Body of pancreas (tissue), 4 donors: ENCODE measurements at regions not wholly inside any gene's neighbourhood (a gene's known extent, or its start where the extent isn't known, plus 50 kb on each side); places are given as distances from the start of the nearest gene placed in this dataset.
"Not testable (repeated sequence)": the region's sequence is repeated elsewhere in the genome, so short reads cannot be mapped to it uniquely, and the experiment has no call there.

Experiments
- ATAC-seq: fragments of 150-250 bp; one replicate; pipeline ENCODE4 v1.9.1; 2016
- DNase-seq, 4 donors: peaks; one replicate each; pipeline ENCODE4 v3.0.0-alpha.2; 2019
- H3K27ac ChIP-seq, 4 donors: fragments of 200-600 bp; sonication (generic); 1 replicate in 3 of 4; 2 replicates in 1 of 4; pipeline versions ENCODE4 v1.5.1 to v1.6.1; 2016 to 2019; ENCODE audit warnings: mild to moderate bottlenecking in 1 of 4, mixed read lengths in 1 of 4, moderate library complexity in 1 of 4
- H3K27me3 ChIP-seq, 2 donors: fragments of 200-600 bp; sonication (generic); one replicate each; pipeline ENCODE4 v1.6.0; 2016; ENCODE audit warnings: mild to moderate bottlenecking in 1 of 2
- H3K36me3 ChIP-seq, 2 donors: fragments of 200-600 bp; sonication (generic); replicated peaks in 1 of 2; 2 replicates each; pipeline ENCODE4 v1.5.1; 2016; ENCODE audit warnings: low read depth in 2 of 2; ENCODE audit not compliant: insufficient read depth in 1 of 2
- H3K4me1 ChIP-seq: fragments of 200-600 bp; sonication (generic); one replicate; pipeline ENCODE4 v1.6.0; 2016
- H3K4me3 ChIP-seq, 2 donors: fragments of 200-600 bp; sonication (generic); 1 replicate in 1 of 2; 2 replicates in 1 of 2; pipeline ENCODE4 v1.5.1; 2016 to 2019
- H3K9me3 ChIP-seq, 3 donors: fragments of 200-600 bp; sonication (generic); 1 replicate in 2 of 3; 2 replicates in 1 of 3; pipeline ENCODE4 v1.5.1; 2016
- CTCF ChIP-seq, 7 experiments: fragments of 450-650 bp in 4 of 7; fragments of 200-600 bp in 3 of 7; sonication (generic) in 3 of 7; IDR thresholded peaks; one replicate each; pipeline ENCODE4 v1.5.1; 2016 to 2019; ENCODE audit warnings: antibody characterized with exemption in 7 of 7
- POLR2A ChIP-seq, 3 donors: fragments of 450-650 bp; IDR thresholded peaks; one replicate each; pipeline ENCODE4 v1.6.1; 2016; ENCODE audit warnings: antibody characterized with exemption in 3 of 3, mild to moderate bottlenecking in 2 of 3
- WGBS, 2 donors: methylation state at CpG; one replicate each; pipeline ENCODE4 v1.1.5; 2017; 5-methylcytosine and 5-hydroxymethylcytosine counted together
- intact Hi-C: fragments of 100-400 bp; cut with DNase I; formaldehyde crosslinking; loops from one replicate; pipeline ENCODE4 v1.15.1; 2023

- no peaks in the 10 kb centered on the region for H3K27me3 ChIP-seq
- no peaks in the 10 kb centered on the region for H3K9me3 ChIP-seq
- ATAC-seq (no peak), DNase-seq (no peak)
- intact Hi-C loops: no loop called here
- no peaks in the 10 kb centered on the region for H3K4me1 ChIP-seq
- no peak for TF ChIP-seq POLR2A (IDR thresholded peaks at IDR 0.05)
- H3K27ac ChIP-seq: no peak overlapping the region
- 74 to 87% methylated on average over 2 of the region's 2 CpGs for WGBS, 2 donors
- H3K36me3 ChIP-seq: no peaks in the 10 kb centered on the region
- H3K4me3 ChIP-seq: no peak overlapping the region
Observed at GRCh38 chr5:85458319-85458718, 1073.6 kb upstream of the EDIL3 start.

- ATAC-seq: no peak
- whole genome bisulfite sequencing, 2 donors: 82 to 88% methylated on average over 1 of the region's 1 CpG
- Histone ChIP-seq H3K4me3 (no peak overlapping the region), H3K36me3 (no peaks in the 10 kb centered on the region), H3K4me1 (no peaks in the 10 kb centered on the region), H3K27me3 (no peaks in the 10 kb centered on the region), H3K27ac (no peak overlapping the region), H3K9me3 (no peaks in the 10 kb centered on the region)
- DNase-seq: no peak
- TF ChIP-seq CTCF (IDR thresholded peaks at IDR 0.05) (no peak), POLR2A (IDR thresholded peaks at IDR 0.05) (no peak)
- intact Hi-C loops: no loop called here
Observed at GRCh38 chr5:85462957-85463356, 1078.3 kb upstream of the EDIL3 start.

GRCh38 chr5:85466423-85466822 is 1081.7 kb upstream of the EDIL3 start:
- TF ChIP-seq POLR2A (IDR thresholded peaks at IDR 0.05) (no peak), CTCF (IDR thresholded peaks at IDR 0.05) (no peak)
- intact Hi-C loops: no loop called here
- H3K9me3 ChIP-seq: no peaks in the 10 kb centered on the region

GRCh38 chr5:85472749-85473148 is 1088.1 kb upstream of the EDIL3 start:
- no peaks in the 10 kb centered on the region for H3K36me3 ChIP-seq
- intact Hi-C loops: no loop called here
- H3K4me3 ChIP-seq: no peak overlapping the region
- no peaks in the 10 kb centered on the region for H3K27me3 ChIP-seq
- H3K4me1 ChIP-seq: no peaks in the 10 kb centered on the region
- TF ChIP-seq CTCF (IDR thresholded peaks at IDR 0.05): no peak
- no peak for TF ChIP-seq POLR2A (IDR thresholded peaks at IDR 0.05)
- DNase-seq (no peak), ATAC-seq (no peak)
- no peak overlapping the region for H3K27ac ChIP-seq
- no peaks in the 10 kb centered on the region for H3K9me3 ChIP-seq

More at GRCh38 chr5:85466423-85466822, 1081.7 kb upstream of the EDIL3 start:
- Histone ChIP-seq H3K27me3 (no peaks in the 10 kb centered on the region), H3K4me3 (no peak overlapping the region), H3K4me1 (no peaks in the 10 kb centered on the region), H3K27ac (no peak overlapping the region), H3K36me3 (no peaks in the 10 kb centered on the region)
- 32 to 46% methylated on average over 1 of the region's 1 CpG for WGBS, 2 donors
- DNase-seq (no peak), ATAC-seq (no peak)

GRCh38 chr5:85475151-85475550 is 1090.5 kb upstream of the EDIL3 start:
- WGBS, 2 donors: 65 to 72% methylated on average over 4 of the region's 4 CpGs
- H3K4me1 ChIP-seq, DNase-seq, H3K27ac ChIP-seq, H3K4me3 ChIP-seq, H3K27me3 ChIP-seq, H3K9me3 ChIP-seq, intact Hi-C loops, ATAC-seq, H3K36me3 ChIP-seq: not testable (repeated sequence)

GRCh38 chr5:85476617-85477016 is 1091.9 kb upstream of the EDIL3 start:
- H3K36me3 ChIP-seq: no peaks in the 10 kb centered on the region
- ATAC-seq: no peak
- no peaks in the 10 kb centered on the region for H3K4me1 ChIP-seq
- H3K4me3 ChIP-seq: no peak overlapping the region
- H3K27me3 ChIP-seq: no peaks in the 10 kb centered on the region
- no peaks in the 10 kb centered on the region for H3K9me3 ChIP-seq
- intact Hi-C loops: no loop called here
- TF ChIP-seq POLR2A (IDR thresholded peaks at IDR 0.05) (no peak), CTCF (IDR thresholded peaks at IDR 0.05) (no peak)
- DNase-seq: no peak
- H3K27ac ChIP-seq: no peak overlapping the region
